ENCODE measurements at regions not wholly inside any gene's neighbourhood (a gene's known extent, or its start where the extent isn't known, plus 50 kb on each side); places are given as distances from the start of the nearest gene placed in this dataset.

DNA sequence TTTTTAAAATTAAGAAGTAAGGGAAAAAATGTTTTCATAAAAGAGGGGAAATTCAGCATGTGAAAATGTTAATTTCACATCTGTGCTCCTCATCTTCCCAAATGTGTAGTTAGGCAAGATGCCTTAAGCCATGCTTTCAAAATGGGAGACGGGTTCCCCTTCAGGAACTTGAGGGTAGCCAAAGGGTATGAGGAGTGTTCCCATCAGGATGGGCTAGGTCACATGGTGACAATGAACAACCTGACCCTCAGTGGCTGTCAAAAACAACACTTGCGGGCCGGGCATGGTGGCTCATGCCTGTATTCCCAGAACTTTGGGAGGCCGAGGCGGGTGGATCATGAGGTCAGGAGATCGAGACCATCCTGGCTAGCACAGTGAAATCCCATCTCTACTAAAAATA lies 178.0 kb downstream of the ACTL7B start:
- H4K20me1 ChIP-seq (ENCODE audit: insufficient read depth), result no peaks in the 10 kb centered on the region
- H3K9ac ChIP-seq, result no peak overlapping the region
- no peaks in the 10 kb centered on the region for H3K4me1 ChIP-seq (ENCODE audit: low read depth, poor library complexity, severe bottlenecking)
- no peaks in the 10 kb centered on the region for H3K27me3 ChIP-seq (ENCODE audit: insufficient read depth, low read depth)
- no peak overlapping the region for H3K27ac ChIP-seq
- no peaks in the 10 kb centered on the region for H3K36me3 ChIP-seq (ENCODE audit: insufficient read depth)
- TF ChIP-seq, protein P1, sequence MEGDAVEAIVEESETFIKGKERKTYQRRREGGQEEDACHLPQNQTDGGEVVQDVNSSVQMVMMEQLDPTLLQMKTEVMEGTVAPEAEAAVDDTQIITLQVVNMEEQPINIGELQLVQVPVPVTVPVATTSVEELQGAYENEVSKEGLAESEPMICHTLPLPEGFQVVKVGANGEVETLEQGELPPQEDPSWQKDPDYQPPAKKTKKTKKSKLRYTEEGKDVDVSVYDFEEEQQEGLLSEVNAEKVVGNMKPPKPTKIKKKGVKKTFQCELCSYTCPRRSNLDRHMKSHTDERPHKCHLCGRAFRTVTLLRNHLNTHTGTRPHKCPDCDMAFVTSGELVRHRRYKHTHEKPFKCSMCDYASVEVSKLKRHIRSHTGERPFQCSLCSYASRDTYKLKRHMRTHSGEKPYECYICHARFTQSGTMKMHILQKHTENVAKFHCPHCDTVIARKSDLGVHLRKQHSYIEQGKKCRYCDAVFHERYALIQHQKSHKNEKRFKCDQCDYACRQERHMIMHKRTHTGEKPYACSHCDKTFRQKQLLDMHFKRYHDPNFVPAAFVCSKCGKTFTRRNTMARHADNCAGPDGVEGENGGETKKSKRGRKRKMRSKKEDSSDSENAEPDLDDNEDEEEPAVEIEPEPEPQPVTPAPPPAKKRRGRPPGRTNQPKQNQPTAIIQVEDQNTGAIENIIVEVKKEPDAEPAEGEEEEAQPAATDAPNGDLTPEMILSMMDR (conservative IDR thresholded peaks at IDR 0.05; ENCODE audit: low read depth, low read length), result no peak
- no peak overlapping the region for H3K4me2 ChIP-seq
- H2AFZ ChIP-seq (ENCODE audit: low read depth), result no peak overlapping the region
- no peak overlapping the region for H3K4me3 ChIP-seq (IDR thresholded peaks at IDR 0.05; ENCODE audit: insufficient read depth, low read depth, low read length)
- no peaks in the 10 kb centered on the region for H3K79me2 ChIP-seq (ENCODE audit: insufficient read depth, low read depth)

DNA sequence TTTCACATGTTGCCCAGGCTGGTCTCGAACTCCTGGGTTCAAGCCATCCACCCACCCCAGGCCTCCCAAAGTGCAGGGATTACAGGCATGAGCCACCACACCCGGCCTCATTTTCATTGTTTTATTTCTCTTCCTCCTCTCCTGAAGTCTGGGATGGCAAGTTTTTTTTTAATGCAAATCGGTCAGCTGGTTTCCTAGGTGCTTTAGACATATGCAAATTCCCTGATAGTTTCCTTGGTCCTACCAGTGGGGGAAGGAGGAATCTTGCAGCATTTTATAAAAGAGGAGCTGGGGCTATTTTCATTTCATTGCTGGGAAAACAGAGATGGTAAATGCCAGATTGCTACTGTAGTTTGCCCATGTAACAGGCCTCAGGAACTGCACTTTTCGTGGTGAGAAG lies 179.4 kb downstream of the ACTL7B start:
- no peak overlapping the region for H3K4me2 ChIP-seq
- TF ChIP-seq, protein P1 (conservative IDR thresholded peaks at IDR 0.05; ENCODE audit: low read depth, low read length), result no peak

DNA sequence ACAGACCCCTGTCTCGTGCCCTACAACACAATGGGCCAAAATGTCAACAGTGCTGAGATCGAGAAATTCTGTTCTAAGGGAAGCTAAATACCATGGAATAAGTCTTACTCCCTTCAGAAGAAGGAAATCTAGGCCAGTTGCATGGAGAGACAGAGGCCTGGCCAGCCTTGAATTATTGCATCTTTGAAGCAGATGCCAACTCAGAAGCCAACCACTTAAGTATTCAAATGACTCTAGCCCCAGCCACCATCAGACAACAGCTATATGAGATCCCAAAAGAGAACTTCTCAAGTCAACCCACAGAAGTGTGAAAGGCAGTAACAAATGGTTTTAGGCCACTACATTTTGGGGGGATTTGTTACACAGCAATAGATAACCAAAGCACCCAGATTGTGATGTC lies 180.1 kb downstream of the ACTL7B start:
- no peaks in the 10 kb centered on the region for H3K27me3 ChIP-seq (ENCODE audit: insufficient read depth, low read depth)
- TF ChIP-seq, protein P1 (conservative IDR thresholded peaks at IDR 0.05; ENCODE audit: low read depth, low read length), result no peak
- no peak overlapping the region for H3K4me2 ChIP-seq
- H4K20me1 ChIP-seq (ENCODE audit: insufficient read depth), result no peaks in the 10 kb centered on the region
- no peak overlapping the region for H3K27ac ChIP-seq
- H3K79me2 ChIP-seq (ENCODE audit: insufficient read depth, low read depth), result no peaks in the 10 kb centered on the region
- no peaks in the 10 kb centered on the region for H3K4me1 ChIP-seq (ENCODE audit: low read depth, poor library complexity, severe bottlenecking)
- H3K9ac ChIP-seq, result no peak overlapping the region
- H3K36me3 ChIP-seq (ENCODE audit: insufficient read depth), result no peaks in the 10 kb centered on the region
- no peak overlapping the region for H2AFZ ChIP-seq (ENCODE audit: low read depth)
- H3K4me3 ChIP-seq (IDR thresholded peaks at IDR 0.05; ENCODE audit: insufficient read depth, low read depth, low read length), result no peak overlapping the region

More for the DNA sequence above, 179.4 kb downstream of the ACTL7B start:
- Histone ChIP-seq H3K4me3 (IDR thresholded peaks at IDR 0.05; ENCODE audit: insufficient read depth, low read depth, low read length) (no peak overlapping the region), H3K4me1 (ENCODE audit: low read depth, poor library complexity, severe bottlenecking) (no peaks in the 10 kb centered on the region), H4K20me1 (ENCODE audit: insufficient read depth) (no peaks in the 10 kb centered on the region), H3K79me2 (ENCODE audit: insufficient read depth, low read depth) (no peaks in the 10 kb centered on the region), H3K27me3 (ENCODE audit: insufficient read depth, low read depth) (no peaks in the 10 kb centered on the region), H3K9ac (no peak overlapping the region), H2AFZ (ENCODE audit: low read depth) (no peak overlapping the region), H3K27ac (no peak overlapping the region), H3K36me3 (ENCODE audit: insufficient read depth) (no peaks in the 10 kb centered on the region)

GRCh38 chr9:108674766-108675530 lies 180.8 kb downstream of the ACTL7B start:
- H3K4me3 ChIP-seq (IDR thresholded peaks at IDR 0.05; ENCODE audit: insufficient read depth, low read depth, low read length), result no peak overlapping the region
- H2AFZ ChIP-seq (ENCODE audit: low read depth), result no peak overlapping the region
- H3K4me2 ChIP-seq, result no peak overlapping the region
- H3K9ac ChIP-seq, result no peak overlapping the region
- no peaks in the 10 kb centered on the region for H3K79me2 ChIP-seq (ENCODE audit: insufficient read depth, low read depth)
- H3K27ac ChIP-seq, result no peak overlapping the region
- TF ChIP-seq, protein P1 (conservative IDR thresholded peaks at IDR 0.05; ENCODE audit: low read depth, low read length), result no peak
- no peaks in the 10 kb centered on the region for H3K4me1 ChIP-seq (ENCODE audit: low read depth, poor library complexity, severe bottlenecking)
- H4K20me1 ChIP-seq (ENCODE audit: insufficient read depth), result no peaks in the 10 kb centered on the region
- H3K36me3 ChIP-seq (ENCODE audit: insufficient read depth), result no peaks in the 10 kb centered on the region
- no peaks in the 10 kb centered on the region for H3K27me3 ChIP-seq (ENCODE audit: insufficient read depth, low read depth)

Data from KMS-11 (cell line).